Activated naive CD4-positive, alpha-beta T cell treated with anti-CD3 and anti-CD28 coated beads, Interleukin-2, amount 10 ng/mL, durations not matched to agents 7 days and 5 days (primary cell): ENCODE measurements at regions not wholly inside any gene's neighbourhood (a gene's known extent, or its start where the extent isn't known, plus 50 kb on each side); places are given as distances from the start of the nearest gene placed in this dataset.
"Not testable (repeated sequence)": the region's sequence is repeated elsewhere in the genome, so short reads cannot be mapped to it uniquely, and the experiment has no call there.

ENCODE experiments used
- CTCF ChIA-PET: fragments of 350-600 bp; sonication (Branson Sonifier 250); formaldehyde crosslinking; loops from one replicate; lab custom pipeline; 2021; ENCODE audit warnings: antibody characterized with exemption; lab: Charles Lee
- DNase-seq: peaks from one replicate; pipeline ENCODE4 v3.0.0-alpha.2; 2020
- H3K27ac Mint-ChIP-seq: one replicate; pipeline ENCODE4 v1.8.0; 2021; ENCODE audit warnings: mild to moderate bottlenecking, moderate library complexity, mixed read lengths
- H3K27me3 Mint-ChIP-seq: one replicate; pipeline ENCODE4 v1.8.0; 2021; ENCODE audit warnings: mild to moderate bottlenecking, mixed read lengths
- H3K36me3 Mint-ChIP-seq: one replicate; pipeline ENCODE4 v1.8.0; 2021; ENCODE audit warnings: mixed read lengths
- H3K4me1 Mint-ChIP-seq: one replicate; pipeline ENCODE4 v1.8.0; 2021; ENCODE audit warnings: mixed read lengths
- H3K4me3 Mint-ChIP-seq: one replicate; pipeline ENCODE4 v1.8.0; 2021; ENCODE audit warnings: mild to moderate bottlenecking, moderate library complexity, mixed read lengths
- H3K9me3 Mint-ChIP-seq: one replicate; pipeline ENCODE4 v1.8.0; 2021; ENCODE audit warnings: mixed read lengths

DNA sequence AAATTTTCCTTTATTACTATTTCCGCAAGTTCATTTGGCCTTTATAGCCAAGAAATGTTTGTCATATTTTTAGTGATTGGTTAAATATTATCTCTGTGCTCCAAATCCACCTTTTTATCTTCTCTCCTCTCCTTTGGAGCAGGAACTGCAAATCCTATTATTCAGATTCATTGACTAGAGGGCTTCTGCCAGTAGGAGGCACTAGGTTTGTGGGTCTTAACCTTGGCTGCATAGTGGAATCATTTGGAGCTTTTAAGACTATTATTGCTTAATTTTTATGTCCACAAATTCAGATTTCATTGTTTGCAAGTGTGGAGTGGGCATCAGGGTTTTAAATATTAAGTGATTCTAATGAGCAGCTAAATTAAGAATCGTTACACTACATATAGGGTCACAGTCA, 75.3 kb upstream of the SYT10 start:
- DNase-seq: no peak
- no peaks in the 10 kb centered on the region for H3K36me3 Mint-ChIP-seq
- H3K4me3 Mint-ChIP-seq: no peak overlapping the region
- no peaks in the 10 kb centered on the region for H3K27me3 Mint-ChIP-seq
- no peak overlapping the region for H3K27ac Mint-ChIP-seq
- H3K9me3 Mint-ChIP-seq: no peaks in the 10 kb centered on the region
- CTCF ChIA-PET: no interaction called here
- no peaks in the 10 kb centered on the region for H3K4me1 Mint-ChIP-seq

- Mint-ChIP-seq H3K4me3 (no peak overlapping the region), H3K27me3 (no peaks in the 10 kb centered on the region), H3K27ac (no peak overlapping the region), H3K9me3 (peaks cover 7% of the 10 kb centered on the region), H3K36me3 (no peaks in the 10 kb centered on the region), H3K4me1 (no peaks in the 10 kb centered on the region)
- CTCF ChIA-PET: no interaction called here
- DNase-seq: no peak
These were observed 79.9 kb upstream of the SYT10 start for GRCh38 chr12:33519566-33519965.

GRCh38 chr12:33520505-33521302, 81.1 kb upstream of the SYT10 start:
- H3K4me3 Mint-ChIP-seq, H3K4me1 Mint-ChIP-seq: not testable (repeated sequence)

DNA sequence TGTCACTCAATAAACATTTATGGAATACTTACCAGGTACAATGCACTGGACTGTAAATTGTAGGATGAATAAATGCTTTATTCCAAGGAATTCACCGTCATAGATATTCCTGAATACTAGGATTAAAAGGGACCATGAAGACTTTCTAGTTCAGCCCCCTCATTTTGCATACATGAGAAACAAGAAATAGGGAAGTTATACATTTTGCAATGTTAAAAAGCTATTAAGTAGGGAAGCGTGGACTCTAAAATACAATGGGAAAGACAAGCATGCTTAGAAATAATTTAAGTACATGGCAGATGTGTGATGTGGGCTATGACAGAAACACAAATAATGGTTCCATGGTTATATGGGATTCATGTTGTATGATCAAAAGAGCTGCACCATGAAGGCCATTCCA, 89.4 kb upstream of the SYT10 start:
- CTCF ChIA-PET: no interaction called here
- Mint-ChIP-seq H3K36me3 (no peaks in the 10 kb centered on the region), H3K27me3 (no peaks in the 10 kb centered on the region), H3K27ac (no peak overlapping the region), H3K4me1 (no peaks in the 10 kb centered on the region), H3K4me3 (no peak overlapping the region), H3K9me3 (peaks cover 7% of the 10 kb centered on the region)
- DNase-seq: no peak

More at GRCh38 chr12:33520505-33521302, 81.1 kb upstream of the SYT10 start:
- DNase-seq, H3K36me3 Mint-ChIP-seq, CTCF ChIA-PET, H3K27ac Mint-ChIP-seq, H3K27me3 Mint-ChIP-seq, H3K9me3 Mint-ChIP-seq: not testable (repeated sequence)

GRCh38 chr12:33529810-33530209, 90.2 kb upstream of the SYT10 start:
- no peaks in the 10 kb centered on the region for H3K36me3 Mint-ChIP-seq
- no peaks in the 10 kb centered on the region for H3K27me3 Mint-ChIP-seq
- H3K9me3 Mint-ChIP-seq: peaks cover 5% of the 10 kb centered on the region
- H3K27ac Mint-ChIP-seq: no peak overlapping the region
- H3K4me1 Mint-ChIP-seq: no peaks in the 10 kb centered on the region
- no peak overlapping the region for H3K4me3 Mint-ChIP-seq
- DNase-seq: no peak
- CTCF ChIA-PET: interaction anchor here (0.8 kb wide), 1 partner anchor 9 kb away, joined by 3 read pairs; no protein-coding TSS in a partner anchor

DNA sequence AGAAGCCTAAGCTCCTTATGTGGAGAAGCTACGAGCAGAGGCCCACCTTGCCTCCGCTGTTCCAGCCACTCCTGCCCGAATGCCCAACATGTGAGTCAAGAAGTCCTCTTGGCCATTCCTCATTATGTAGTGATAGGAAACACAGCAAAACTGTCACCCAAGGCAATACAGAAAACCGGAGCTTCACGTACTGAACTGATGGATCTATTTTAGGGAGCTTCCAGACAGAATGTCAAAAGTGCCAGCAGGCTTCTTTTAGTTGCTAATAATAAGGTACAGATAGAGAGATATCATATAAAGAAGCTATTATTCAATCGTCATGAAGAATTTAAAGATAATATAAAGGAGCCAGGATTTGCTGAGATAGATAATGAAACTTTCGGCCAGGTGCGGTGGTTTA, 91.6 kb upstream of the SYT10 start:
- no peak overlapping the region for H3K4me3 Mint-ChIP-seq
- CTCF ChIA-PET: no interaction called here
- H3K27ac Mint-ChIP-seq: no peak overlapping the region
- no peaks in the 10 kb centered on the region for H3K27me3 Mint-ChIP-seq
- no peaks in the 10 kb centered on the region for H3K36me3 Mint-ChIP-seq
- H3K4me1 Mint-ChIP-seq: no peaks in the 10 kb centered on the region
- peaks cover 2% of the 10 kb centered on the region for H3K9me3 Mint-ChIP-seq
- no peak for DNase-seq

- DNase-seq: no peak
- no peaks in the 10 kb centered on the region for H3K27me3 Mint-ChIP-seq
- no peak overlapping the region for H3K27ac Mint-ChIP-seq
- H3K9me3 Mint-ChIP-seq: peaks cover 2% of the 10 kb centered on the region
- no peak overlapping the region for H3K4me3 Mint-ChIP-seq
- CTCF ChIA-PET: no interaction called here
- no peaks in the 10 kb centered on the region for H3K36me3 Mint-ChIP-seq
- no peaks in the 10 kb centered on the region for H3K4me1 Mint-ChIP-seq
These were observed 93.9 kb upstream of the SYT10 start for GRCh38 chr12:33533527-33533926.

GRCh38 chr12:33536431-33536830, 96.8 kb upstream of the SYT10 start:
- no peak for DNase-seq
- Mint-ChIP-seq H3K4me3 (no peak overlapping the region), H3K27me3 (no peaks in the 10 kb centered on the region), H3K4me1 (no peaks in the 10 kb centered on the region), H3K9me3 (peaks cover 7% of the 10 kb centered on the region), H3K27ac (no peak overlapping the region), H3K36me3 (no peaks in the 10 kb centered on the region)
- CTCF ChIA-PET: no interaction called here

DNA sequence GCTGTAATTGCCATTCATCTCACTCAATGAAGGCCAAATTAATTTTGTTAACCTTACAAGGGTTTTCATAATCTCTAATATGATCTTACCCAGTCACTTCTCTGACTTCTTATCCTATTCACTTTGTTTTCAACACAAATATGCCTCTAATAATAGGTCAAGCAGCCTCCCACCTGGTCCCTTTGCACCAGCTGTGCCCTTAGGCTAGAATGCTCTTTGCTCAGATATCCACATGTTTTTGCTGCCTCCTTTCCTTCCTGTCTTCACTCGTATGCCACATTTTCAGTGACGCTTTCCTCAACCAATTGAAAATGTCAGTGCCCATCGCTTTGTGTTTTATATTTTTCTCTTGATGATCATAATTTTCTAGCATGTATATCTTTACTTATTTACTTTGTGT, 106.4 kb upstream of the SYT10 start:
- Mint-ChIP-seq H3K4me1 (no peaks in the 10 kb centered on the region), H3K9me3 (peaks cover 4% of the 10 kb centered on the region), H3K27ac (no peak overlapping the region), H3K27me3 (no peaks in the 10 kb centered on the region), H3K36me3 (no peaks in the 10 kb centered on the region), H3K4me3 (no peak overlapping the region)
- CTCF ChIA-PET: no interaction called here
- no peak for DNase-seq

GRCh38 chr12:33547084-33547483, 107.5 kb upstream of the SYT10 start:
- no peak for DNase-seq
- Mint-ChIP-seq H3K4me3 (no peak overlapping the region), H3K9me3 (peaks cover under 1% of the 10 kb centered on the region), H3K27me3 (no peaks in the 10 kb centered on the region), H3K36me3 (no peaks in the 10 kb centered on the region), H3K4me1 (no peaks in the 10 kb centered on the region), H3K27ac (no peak overlapping the region)
- CTCF ChIA-PET: no interaction called here

- H3K36me3 Mint-ChIP-seq, H3K27me3 Mint-ChIP-seq, CTCF ChIA-PET, H3K4me1 Mint-ChIP-seq, DNase-seq, H3K27ac Mint-ChIP-seq, H3K4me3 Mint-ChIP-seq, H3K9me3 Mint-ChIP-seq: not testable (repeated sequence)
These were observed 110.6 kb upstream of the SYT10 start for GRCh38 chr12:33550214-33550613.

DNA sequence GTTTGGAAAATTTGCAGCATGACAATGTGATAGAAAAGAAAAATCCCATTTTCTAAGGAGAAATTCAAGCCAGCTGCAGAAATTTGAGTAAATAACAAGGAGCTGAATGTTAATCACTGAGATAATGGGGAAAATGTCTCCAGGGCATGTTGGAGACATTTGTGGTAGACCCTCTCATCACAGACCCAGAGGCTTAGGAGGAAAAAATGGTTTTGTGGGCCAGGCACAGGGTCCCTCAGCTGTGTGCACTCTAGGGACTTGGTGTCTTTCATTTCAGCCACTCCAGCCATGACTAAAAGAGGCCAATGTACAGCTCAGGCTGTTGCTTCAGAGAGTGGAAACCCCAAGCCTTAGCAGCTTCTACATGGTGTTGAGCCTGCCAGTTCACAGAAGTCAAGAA, 111.4 kb upstream of the SYT10 start:
- no peak overlapping the region for H3K4me3 Mint-ChIP-seq
- H3K9me3 Mint-ChIP-seq: peaks cover 2% of the 10 kb centered on the region
- CTCF ChIA-PET: no interaction called here
- H3K27ac Mint-ChIP-seq: no peak overlapping the region
- H3K36me3 Mint-ChIP-seq: no peaks in the 10 kb centered on the region
- H3K27me3 Mint-ChIP-seq: no peaks in the 10 kb centered on the region
- no peaks in the 10 kb centered on the region for H3K4me1 Mint-ChIP-seq
- no peak for DNase-seq

GRCh38 chr12:33555128-33555527, 115.5 kb upstream of the SYT10 start:
- no peak for DNase-seq
- H3K27me3 Mint-ChIP-seq: no peaks in the 10 kb centered on the region
- CTCF ChIA-PET: no interaction called here
- no peaks in the 10 kb centered on the region for H3K36me3 Mint-ChIP-seq
- H3K4me1 Mint-ChIP-seq: no peaks in the 10 kb centered on the region
- H3K9me3 Mint-ChIP-seq: peaks cover 2% of the 10 kb centered on the region
- no peak overlapping the region for H3K4me3 Mint-ChIP-seq
- H3K27ac Mint-ChIP-seq: no peak overlapping the region

DNA sequence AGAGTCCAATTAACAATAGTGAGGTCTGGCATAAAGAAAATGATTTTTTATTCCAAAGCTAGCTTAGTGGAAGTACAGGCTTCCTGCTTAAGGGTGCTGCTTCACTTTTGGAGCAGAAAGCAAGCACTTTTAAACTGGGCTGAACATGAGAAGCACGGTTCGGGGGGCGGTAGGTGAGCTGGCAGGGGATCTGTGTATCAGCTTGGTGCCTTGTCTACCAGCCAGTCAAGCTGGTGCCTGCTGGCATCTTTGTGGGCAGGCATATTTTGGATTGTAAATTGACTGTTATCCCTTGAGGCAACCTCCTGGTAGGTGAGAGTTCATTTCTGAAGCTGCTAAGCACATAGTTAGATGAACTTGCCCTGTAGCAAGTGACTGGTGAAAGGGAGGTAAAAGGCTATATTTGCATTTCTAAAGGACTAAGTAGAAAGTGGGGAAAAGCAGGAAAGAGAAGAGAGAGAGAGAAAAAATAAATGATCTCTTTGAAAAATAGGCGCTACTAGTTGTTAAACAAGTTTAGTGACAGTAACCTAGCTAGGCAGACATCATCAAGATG, 121.1 kb upstream of the SYT10 start:
- Mint-ChIP-seq H3K4me3 (no peak overlapping the region), H3K27ac (no peak overlapping the region), H3K9me3 (peaks cover 9% of the 10 kb centered on the region), H3K36me3 (no peaks in the 10 kb centered on the region), H3K27me3 (no peaks in the 10 kb centered on the region), H3K4me1 (no peaks in the 10 kb centered on the region)
- CTCF ChIA-PET: no interaction called here
- no peak for DNase-seq

GRCh38 chr12:33562401-33562800, 122.8 kb upstream of the SYT10 start:
- Mint-ChIP-seq H3K27ac (no peak overlapping the region), H3K4me3 (no peak overlapping the region)

More at GRCh38 chr12:33562401-33562800, 122.8 kb upstream of the SYT10 start:
- CTCF ChIA-PET: no interaction called here
- Mint-ChIP-seq H3K27me3 (no peaks in the 10 kb centered on the region), H3K4me1 (no peaks in the 10 kb centered on the region), H3K36me3 (no peaks in the 10 kb centered on the region), H3K9me3 (peaks cover 9% of the 10 kb centered on the region)
- no peak for DNase-seq
